Stimulated activated CD4-positive, alpha-beta T cell treated with anti-CD3 and anti-CD28 coated beads, Interleukin-12 subunit alpha, Interleukin-12 subunit beta, amount 100 ng/mL, for 4 hours (primary cell): ENCODE measurements at regions not wholly inside any gene's neighbourhood (a gene's known extent, or its start where the extent isn't known, plus 50 kb on each side); places are given as distances from the start of the nearest gene placed in this dataset.
"Not testable (repeated sequence)": the region's sequence is repeated elsewhere in the genome, so short reads cannot be mapped to it uniquely, and the experiment has no call there.

Experiments used
- DNase-seq: peaks from one replicate; pipeline ENCODE4 v3.0.0-alpha.2; 2020

DNA sequence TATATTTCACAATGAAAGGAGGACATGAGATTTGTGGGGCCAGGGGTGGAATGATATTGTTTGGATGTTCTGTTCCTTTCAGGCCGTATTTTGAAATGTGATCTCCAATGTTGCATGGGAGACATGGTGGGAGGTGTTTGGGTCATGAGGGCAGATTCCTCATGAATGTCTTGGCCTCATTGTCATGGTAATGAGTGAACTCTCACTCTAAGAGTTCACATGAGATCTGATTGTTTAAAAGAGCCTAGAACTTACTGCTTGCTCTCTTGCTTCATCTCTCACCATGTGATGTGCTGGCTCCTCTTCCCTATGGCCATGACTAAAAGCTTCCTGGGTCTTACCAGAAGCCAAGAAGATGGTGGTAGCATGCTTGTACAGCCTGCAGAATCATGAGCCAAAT, 1183.0 kb downstream of the TECRL start:
- no peak for DNase-seq

DNA sequence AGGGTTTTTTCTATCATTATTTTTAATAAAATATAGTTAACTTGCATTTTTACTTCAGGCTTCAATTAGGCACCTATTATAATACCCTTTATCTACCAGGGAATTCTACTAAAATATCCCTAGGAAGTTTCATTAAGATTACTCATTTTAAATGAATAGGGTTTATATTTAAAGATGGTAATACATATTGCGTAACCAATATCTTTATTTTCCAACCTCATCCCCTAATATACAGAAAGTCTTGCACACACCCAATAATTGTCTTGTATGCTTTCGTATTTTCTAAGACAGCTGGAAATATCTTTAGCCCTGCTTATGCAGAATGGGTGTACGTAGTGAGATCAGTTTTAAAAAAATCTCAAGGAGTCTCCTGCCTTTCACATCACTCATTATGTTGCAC, 1186.8 kb downstream of the TECRL start:
- no peak for DNase-seq

DNA sequence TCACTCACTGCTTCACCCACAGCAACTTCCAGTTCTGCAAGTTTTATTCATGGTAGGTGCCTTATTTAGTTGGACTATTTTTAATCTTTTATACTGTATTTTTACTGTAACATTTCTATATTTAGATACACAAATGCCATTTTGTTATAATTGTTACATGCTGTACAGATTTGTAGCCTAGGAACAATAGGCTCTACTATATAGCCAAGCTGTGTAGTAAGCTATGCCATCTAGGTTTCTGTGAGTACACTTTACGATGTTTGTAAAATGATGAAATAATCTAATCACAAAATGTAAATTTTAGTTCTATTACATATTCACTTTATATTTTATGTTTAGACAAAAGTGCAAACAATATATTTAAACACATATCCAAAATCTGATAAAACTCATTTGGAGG, 1187.8 kb downstream of the TECRL start:
- no peak for DNase-seq

DNA sequence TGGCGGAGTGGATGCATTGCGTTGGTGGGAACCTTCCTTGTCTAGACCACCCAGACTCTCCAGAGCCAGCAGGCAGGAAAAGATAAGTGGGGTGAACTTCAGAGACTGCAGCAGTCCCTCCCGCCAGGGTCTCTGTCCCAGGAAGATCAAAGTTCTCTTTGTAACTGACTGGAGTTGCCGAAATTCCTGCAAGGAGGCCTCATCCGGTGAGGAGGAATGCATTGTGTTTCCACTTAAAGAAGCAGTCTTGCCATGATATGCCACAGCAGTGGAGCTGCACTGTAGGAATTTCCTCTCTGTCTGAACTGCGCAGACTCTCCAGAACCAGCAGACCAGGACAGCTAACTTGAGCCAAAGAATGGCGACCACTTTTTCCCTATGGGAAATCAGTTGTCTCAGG, 1190.4 kb downstream of the TECRL start:
- no peak for DNase-seq

DNA sequence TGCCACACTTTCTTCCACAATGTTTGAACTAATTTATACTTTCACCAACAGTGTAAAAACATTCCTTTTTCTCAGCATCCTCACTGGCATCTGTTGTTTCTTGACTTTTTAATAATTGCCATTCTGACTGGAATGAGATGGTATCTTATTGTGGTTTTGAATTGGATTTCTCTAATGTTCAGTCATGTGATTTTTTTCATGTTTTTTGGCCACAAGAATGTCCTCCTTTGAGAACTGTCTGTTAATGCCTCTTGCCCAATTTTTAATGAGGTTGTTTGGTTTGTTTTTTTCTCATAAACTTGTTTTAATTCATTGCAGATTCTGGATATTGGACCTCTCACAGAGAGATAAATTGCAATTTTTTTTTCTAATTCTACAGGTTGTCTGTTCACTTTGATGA, 1195.2 kb downstream of the TECRL start:
- DNase-seq, result no peak

DNA sequence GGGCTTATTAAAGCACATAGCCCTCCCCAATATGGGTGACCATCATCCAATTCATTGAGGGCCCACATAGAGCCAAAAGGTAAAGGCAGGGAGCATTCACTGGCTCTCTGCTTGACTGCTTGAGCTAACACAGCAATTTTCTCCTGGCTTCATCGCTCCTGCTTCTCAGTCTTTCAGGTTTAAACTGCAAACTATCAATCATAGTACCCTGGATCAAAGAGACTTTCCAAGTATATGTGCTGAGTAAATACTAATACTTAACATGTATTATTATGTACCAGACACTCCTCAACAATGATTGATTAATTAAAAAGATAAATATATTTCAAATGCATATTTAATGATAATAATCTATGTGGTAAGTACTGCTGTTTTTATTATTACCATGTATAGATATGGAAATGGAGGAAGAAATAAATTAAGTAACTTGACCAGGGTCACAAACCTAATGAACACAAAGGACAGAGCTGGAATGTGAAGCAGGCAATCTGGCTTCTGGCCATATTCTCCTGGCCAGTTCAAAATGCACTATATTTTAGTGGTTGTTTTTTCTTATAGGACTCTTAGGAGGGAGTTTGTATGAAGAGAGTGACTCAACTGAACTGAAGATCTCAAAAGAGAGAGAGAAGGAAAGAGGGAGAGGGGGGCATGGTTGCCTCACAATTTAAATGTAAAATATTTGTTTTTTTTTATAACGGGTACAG, 1197.3 kb downstream of the TECRL start:
- no peak for DNase-seq

DNA sequence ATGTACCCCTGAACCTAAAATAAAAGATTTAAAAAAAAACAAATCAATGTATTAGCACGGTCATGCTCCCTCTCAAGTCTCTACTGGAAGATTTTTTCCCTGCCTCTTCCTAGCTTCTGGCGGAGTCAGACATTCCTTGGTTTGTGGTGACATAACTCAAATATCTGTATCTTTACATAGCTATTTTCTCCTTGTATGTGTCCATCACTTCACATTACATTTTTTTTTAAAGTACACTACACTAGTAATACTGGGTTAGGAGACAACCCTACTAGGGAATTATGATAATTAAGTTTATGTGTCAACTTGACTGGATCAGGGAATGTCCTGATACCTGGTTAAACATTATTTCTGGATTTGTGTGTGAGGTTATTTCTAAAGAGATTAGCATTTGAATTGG, 1197.9 kb downstream of the TECRL start:
- no peak for DNase-seq

DNA sequence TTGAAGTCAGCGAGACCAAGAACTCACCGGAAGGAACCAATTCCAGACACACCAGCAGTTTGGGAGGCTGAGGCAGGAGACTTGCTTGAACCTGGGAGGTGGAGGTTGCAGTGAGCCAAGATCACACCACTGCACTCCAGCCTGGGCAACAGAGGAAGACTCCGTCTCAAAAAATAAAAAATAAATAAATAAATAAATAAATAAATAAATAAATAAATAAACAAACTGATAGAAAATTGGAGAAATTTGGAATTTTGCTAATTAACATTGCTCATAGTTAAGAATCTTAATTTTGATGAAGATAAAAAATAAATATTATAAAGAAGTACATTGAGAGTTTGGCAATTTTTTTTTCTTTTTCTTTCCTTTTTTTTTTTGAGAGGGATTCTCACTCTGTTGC, 1216.2 kb downstream of the TECRL start:
- DNase-seq, result not testable (repeated sequence)

GRCh38 chr4:63171341-63171740, 1237.9 kb downstream of the TECRL start:
- no peak for DNase-seq

GRCh38 chr4:63170923-63171322, 1238.3 kb downstream of the TECRL start:
- no peak for DNase-seq

DNA sequence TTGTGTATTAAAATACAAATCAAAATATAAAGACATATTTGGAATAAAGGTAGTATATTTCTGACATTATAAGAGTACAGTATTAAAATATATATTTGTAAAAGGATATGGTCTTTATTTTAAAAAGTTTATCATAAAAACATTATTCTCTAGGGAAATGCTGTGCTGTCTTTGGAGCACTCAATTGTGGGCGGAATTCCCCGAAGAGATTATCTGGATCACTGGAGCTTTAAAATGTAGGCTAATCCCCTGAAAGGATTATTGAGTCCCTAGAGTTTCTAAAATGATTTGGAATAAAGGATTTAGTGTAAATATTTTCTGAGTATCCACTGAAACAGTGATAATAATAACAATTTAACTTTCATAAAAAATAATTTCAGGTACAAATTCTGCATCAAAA, 1239.4 kb downstream of the TECRL start:
- DNase-seq, result no peak

- DNase-seq, result no peak
These were observed 1253.7 kb downstream of the TECRL start for GRCh38 chr4:63155561-63155960.

DNA sequence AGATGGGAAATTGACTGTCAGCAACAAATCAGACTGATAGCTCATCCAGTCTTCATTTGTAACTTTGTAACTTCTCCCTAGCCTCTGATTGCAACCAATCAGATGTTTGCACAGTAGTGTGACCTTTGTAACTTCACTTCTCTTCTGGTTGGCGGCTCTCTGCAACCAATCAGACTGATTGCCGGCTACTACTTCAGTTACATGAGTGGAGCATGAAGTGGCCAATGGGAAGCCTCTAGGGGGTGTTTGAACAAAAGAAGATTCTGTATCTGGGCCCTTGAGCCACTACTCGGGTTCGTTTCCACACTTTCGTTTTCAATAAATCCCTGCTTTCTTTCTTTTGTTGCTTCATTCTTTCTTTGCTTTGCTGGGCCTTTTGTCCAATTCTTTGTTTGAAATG, 1285.8 kb downstream of the TECRL start:
- DNase-seq, result no peak

- no peak for DNase-seq
These were observed 1286.3 kb downstream of the TECRL start for GRCh38 chr4:63122955-63123354.

DNA sequence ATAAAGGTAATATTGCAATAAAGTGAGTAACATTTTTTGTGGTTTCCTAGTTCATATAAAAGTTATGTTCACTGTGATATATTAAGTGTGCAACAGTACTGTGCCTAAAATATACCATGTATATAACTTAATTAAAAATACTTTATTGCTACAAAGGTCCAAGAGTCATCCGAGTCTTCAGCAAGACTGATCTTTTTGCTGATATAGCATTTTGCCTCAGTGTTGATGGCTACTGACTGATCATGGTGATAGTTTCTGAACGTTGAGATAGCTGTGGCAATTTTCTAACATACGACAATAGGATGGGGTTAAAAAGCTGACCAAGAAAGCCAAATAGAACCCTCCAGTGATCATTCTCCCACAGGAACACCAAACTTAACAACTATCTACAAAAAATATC, 1302.7 kb downstream of the TECRL start:
- DNase-seq, result no peak

- DNase-seq, result no peak
These were observed 1303.4 kb downstream of the TECRL start for GRCh38 chr4:63105839-63106238.

DNA sequence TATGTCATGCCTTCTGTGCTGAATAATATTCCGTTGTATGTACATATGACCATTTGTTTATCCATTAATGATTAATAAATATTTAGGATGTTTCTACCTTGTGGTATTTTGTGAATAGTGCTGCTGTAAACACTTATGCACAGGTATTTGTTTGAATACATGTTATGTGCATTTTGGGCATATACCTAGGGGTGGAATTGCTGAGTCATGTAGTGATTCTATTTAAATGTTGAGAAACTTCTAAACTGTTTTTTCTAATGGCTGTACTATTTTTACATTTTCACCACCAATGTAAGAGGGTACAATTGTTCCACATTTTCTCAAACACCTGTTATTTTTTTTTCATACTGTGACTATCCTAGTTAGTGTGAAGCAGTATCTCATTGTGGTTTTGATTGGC, 1318.6 kb downstream of the TECRL start:
- DNase-seq, result no peak

GRCh38 chr4:63085091-63085490, 1324.2 kb downstream of the TECRL start:
- DNase-seq, result no peak

GRCh38 chr4:63080934-63081333, 1328.3 kb downstream of the TECRL start:
- DNase-seq, result no peak

GRCh38 chr4:63063760-63064159, 1345.5 kb downstream of the TECRL start:
- DNase-seq, result no peak

DNA sequence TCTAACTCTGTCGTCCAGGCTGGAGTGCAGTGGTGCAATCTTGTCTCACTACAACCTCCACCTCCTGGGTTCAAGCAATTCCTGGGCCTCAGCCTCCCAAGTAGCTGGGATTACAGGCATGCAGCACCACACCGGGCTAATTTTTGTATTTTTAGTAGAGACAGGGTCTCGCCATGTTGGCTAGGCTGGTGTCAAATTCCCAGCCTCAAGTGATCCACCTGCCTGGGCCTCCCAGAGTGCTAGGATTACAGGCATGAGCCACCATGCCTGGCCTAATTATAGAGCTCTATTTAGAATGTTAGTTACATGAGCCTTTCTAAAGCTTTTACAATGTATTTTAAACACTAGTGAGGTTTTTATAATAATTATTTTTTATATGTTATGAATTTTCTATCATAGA, 1346.4 kb downstream of the TECRL start:
- DNase-seq, result not testable (repeated sequence)

DNA sequence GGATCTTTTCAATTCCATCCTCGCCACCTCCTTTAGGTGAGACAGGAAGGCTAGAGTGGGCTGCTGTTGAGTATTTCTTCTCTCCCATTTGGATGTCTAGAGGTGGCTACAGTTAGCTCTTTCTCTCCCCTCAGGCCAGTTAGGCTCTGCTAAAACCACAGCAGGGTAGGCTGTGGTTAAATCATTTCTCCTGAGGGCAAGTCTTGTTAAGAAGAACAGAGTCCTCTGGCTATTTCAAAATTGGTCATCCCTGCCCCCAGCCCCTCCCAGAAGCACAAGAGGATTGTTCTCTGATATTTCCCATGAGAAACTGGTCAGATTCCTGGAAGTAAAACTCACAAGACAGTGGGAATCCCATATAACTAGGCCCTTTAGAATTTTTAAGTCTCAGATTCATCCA, 1359.5 kb downstream of the TECRL start:
- DNase-seq, result no peak

GRCh38 chr4:63049278-63049677, 1360.0 kb downstream of the TECRL start:
- DNase-seq, result no peak

DNA sequence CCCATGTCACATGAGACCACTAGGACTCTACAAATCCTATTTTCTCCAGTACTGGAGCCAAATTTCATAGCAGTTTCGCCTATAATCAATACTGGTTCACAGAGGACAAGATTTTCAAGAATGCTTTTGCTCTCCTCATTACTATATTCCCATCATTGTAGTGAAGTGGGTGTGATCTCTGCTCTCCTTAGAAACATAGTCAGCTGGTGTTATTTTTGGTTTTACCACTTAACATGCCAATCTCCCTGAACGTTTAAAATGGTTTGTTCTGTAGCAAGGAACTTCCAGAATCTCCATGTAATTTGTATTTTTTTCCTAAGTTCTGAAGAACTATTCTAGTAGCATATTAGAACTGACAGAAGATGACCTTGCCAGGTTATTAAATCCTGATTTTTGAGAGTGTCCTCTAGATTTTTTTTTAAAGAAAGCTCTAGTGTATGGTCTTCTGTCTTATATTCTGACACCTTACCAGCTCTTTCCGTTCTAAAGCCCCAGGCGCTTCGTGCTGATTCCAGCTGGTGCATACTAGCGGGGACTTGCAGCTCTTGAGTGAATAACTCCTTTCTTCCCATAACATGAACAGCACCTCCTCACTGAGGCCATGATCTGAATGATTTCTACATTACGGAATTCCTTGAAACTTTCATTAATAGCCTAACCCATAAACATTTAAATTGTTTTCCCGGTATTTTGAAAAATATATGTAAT, 1372.9 kb downstream of the TECRL start:
- no peak for DNase-seq

DNA sequence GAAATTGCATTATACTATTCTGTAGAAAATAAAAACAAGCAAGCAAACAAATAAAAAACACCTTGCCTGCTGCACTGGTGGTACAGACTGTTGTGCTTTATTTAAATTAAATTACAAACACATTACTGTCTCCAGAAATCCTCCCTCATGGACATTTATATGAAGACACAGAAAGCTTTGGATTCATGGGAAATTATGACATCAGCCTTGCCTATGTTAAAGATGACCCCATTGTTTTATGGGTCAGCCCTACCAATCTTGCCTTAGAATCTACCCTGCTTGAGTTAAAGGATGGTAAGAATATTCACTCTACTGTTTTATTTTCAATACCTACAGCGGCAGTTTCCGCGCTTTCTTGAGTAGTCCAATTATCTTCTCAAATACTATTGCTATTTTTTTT, 1379.9 kb downstream of the TECRL start:
- no peak for DNase-seq
